LNCAP (cell line): ENCODE measurements at regions not wholly inside any gene's neighbourhood (a gene's known extent, or its start where the extent isn't known, plus 50 kb on each side); places are given as distances from the start of the nearest gene placed in this dataset.

Source experiments
- TF ChIP-seq, protein P1 (sequence below): fragments of 450-650 bp; IDR thresholded peaks from 2 replicates; pipeline ENCODE4 v1.5.1; 2017; ENCODE audit warnings: mild to moderate bottlenecking

DNA sequence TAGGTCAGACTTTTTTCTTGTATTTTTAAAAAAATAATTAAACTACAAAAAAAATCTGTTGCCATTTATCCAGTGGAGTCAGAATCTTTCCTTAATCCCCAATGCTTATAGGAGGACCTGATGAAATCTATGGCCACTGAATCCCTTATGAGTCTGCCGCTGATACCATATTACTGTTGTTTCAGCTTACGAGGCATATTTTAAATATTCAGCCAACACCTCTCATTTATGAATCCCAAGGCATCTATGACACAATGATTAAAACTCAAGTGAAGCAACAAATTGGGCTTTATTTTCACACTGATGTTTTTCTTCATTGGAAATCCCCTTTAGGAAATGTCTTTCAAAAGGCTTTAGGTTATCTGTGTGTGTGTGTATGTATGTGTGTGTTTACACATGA lies 137.8 kb upstream of the PUDP start:
- TF ChIP-seq, protein P1, sequence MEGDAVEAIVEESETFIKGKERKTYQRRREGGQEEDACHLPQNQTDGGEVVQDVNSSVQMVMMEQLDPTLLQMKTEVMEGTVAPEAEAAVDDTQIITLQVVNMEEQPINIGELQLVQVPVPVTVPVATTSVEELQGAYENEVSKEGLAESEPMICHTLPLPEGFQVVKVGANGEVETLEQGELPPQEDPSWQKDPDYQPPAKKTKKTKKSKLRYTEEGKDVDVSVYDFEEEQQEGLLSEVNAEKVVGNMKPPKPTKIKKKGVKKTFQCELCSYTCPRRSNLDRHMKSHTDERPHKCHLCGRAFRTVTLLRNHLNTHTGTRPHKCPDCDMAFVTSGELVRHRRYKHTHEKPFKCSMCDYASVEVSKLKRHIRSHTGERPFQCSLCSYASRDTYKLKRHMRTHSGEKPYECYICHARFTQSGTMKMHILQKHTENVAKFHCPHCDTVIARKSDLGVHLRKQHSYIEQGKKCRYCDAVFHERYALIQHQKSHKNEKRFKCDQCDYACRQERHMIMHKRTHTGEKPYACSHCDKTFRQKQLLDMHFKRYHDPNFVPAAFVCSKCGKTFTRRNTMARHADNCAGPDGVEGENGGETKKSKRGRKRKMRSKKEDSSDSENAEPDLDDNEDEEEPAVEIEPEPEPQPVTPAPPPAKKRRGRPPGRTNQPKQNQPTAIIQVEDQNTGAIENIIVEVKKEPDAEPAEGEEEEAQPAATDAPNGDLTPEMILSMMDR, result no peak

DNA sequence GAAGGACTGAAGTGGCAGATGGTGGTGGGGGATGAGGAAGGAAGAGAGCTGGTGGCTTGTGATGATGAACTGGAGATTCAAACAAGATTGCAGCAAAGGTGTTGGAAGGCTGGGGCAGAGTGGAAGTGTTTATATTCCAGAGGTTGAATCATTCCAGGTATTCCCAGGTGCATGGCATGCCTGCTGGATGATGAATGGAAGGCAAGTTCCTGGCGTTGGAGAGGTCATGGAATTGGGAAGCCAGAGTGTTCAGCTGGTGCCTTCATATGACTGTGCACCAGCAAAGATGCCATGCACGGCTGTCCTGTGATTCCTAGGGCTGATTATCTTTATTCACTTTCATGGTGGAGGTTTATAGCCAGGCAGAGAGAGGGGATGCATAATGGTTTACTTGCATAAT lies 135.8 kb upstream of the PUDP start:
- TF ChIP-seq, protein P1, result no peak

DNA sequence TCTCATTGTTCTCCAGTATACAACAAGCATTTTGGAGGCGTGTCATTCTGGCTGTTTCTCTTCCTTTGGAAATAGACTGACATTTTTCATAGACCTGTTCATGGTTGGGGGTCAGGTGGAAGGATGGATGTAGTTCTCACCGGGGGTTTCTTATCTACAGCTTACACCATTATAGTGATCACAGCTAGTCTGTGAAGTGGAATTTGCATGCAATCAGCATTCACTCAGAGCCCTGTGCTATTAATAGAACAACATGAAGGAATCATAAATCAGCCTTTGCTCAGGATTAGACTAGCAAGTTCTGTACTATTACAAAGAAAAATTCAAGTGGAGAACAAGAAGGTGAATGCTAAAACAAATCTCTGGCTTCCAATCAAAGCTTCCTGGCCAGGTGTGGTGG lies 132.6 kb upstream of the PUDP start:
- TF ChIP-seq, protein P1, result no peak

DNA sequence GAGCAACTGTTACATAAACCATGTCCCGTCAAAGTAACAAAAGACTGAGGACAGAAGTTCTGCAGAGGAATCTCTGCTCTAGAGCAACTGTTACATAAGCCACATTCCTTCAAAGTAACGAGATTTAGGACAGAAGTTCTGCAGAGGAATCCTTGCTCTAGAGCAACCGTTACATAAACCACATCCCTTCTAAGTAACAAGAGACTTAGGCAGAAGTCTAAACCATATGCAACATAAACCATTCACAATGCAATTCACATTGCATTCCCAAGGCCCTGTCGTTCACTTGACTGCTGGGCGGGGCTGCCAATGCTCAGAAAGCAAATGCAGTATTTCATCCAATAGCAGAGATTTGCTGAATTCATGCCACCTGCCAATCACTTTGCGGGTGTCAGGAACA lies 124.4 kb upstream of the PUDP start:
- TF ChIP-seq, protein P1, result no peak

DNA sequence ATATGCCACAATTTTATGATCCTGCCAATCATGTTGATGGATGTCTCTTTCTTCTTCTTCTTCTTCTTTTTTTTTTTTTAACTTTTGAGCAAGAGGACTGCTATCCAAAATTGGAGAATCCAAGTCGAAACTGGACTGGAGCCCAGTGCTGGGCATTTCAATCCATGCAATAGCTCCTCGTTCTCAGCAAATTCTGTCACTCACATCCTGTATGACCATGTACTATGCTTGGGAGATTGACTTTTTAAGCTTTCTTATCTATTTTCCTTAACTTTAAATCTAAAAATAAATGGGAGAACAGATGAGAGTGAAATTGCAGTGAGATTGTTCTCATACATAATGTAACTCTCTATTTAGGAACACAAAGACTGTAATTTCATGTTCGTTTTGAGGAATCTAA lies 123.0 kb upstream of the PUDP start:
- TF ChIP-seq, protein P1, result no peak

DNA sequence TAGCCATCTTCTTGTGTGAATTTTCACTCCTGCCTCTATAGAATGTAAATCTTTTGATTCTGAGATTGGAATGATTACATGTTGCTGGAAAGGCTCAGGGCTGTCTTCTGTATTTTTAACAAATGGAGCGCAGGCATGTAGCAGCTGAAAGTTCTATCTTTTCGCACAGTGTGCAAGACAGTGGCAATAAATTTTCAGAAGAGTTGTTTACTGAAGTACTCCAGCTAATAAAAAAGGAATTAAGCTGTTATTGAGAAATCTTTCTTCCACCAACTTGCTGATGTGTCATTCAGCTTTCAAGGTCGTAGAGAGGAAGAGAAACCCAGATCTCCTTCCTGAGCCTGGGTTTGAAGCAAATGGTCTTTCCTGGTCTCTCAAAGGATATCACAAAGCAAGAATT lies 122.0 kb upstream of the PUDP start:
- TF ChIP-seq, protein P1, result no peak

DNA sequence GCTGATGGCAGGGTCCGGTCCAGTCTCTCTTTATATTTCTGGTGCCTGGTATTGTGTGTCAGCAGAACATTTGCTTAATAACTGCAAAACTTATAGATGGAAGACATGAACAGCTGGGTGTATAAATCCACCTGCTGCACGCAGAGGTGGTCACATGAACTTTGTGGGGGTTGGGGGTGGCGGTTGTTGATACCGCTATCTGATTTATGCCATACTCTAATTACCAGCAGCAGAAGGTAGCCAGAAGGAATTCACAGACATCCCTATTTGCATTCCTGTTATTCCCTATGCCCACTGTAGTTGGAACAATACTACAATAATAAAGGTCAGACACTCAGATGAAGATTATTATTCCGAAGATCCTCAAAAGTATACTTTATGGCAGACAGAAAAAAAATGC lies 121.6 kb upstream of the PUDP start:
- TF ChIP-seq, protein P1, result no peak

DNA sequence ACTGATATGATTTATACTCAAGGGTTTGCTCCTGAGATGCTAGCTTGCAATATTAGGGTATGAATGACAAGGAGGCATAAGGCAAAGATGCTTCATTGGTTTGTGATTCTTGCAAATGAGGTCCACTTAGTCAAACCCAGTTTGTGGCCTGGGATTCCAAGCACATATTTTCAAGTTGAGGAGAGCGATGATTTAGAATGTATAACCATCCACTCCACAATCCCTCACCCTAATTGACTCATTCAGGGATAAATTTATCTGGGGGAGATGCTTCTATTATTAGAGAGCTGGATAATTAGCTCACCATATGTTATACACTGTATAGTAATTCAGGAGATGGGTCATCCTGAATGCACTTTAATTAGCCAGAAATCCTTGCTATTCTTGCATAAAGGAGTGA lies 118.3 kb upstream of the PUDP start:
- TF ChIP-seq, protein P1, result no peak
